SK-N-SH (cell line): ENCODE measurements at regions not wholly inside any gene's neighbourhood (a gene's known extent, or its start where the extent isn't known, plus 50 kb on each side); places are given as distances from the start of the nearest gene placed in this dataset.

Source experiments
- CTCF ChIA-PET: fragments of 300-600, 350-600 bp; formaldehyde crosslinking; extraction: SDS; loops from one replicate; lab custom pipeline; 2021; lab: Yijun Ruan, JAX
- POLR2A ChIA-PET: fragments of 350-600 bp; sonication (Branson Sonifier 250); formaldehyde crosslinking; extraction: SDS; loops from one replicate; lab custom pipeline; 2020; ENCODE audit warnings: antibody characterized with exemption, inconsistent platforms; lab: Yijun Ruan, JAX
- DNase-seq: peaks from one replicate; pipeline ENCODE4 v3.0.0; 2012
- H2AFZ ChIP-seq: fragments of 200-600 bp; sonication (generic); 2 replicates; pipeline ENCODE4 v1.8.1; 2016; ENCODE audit warnings: antibody characterized with exemption, mild to moderate bottlenecking, low read depth
- H3F3A ChIP-seq: fragments of 200-600 bp; sonication (generic); replicated peaks from 2 replicates; pipeline ENCODE3; 2016; ENCODE audit warnings: antibody characterized with exemption, mild to moderate bottlenecking; ENCODE audit not compliant: insufficient read depth
- H3K27ac ChIP-seq, 2 experiments: fragments of 200-500 bp in 1 of 2; fragments of 200-600 bp in 1 of 2; sonication (Bioruptor generic) in 1 of 2; sonication (generic), shearing (Covaris generic) in 1 of 2; 2 replicates each; pipeline versions ENCODE4 v1.5.1 to v1.6.1; 2014 to 2016; ENCODE audit warnings: low read depth in 2 of 2, inconsistent platforms in 1 of 2, low read length in 1 of 2, mild to moderate bottlenecking in 1 of 2, mixed read lengths in 1 of 2
- H3K27me3 ChIP-seq: fragments of 200-600 bp; sonication (generic), shearing (Covaris generic); 2 replicates; pipeline ENCODE4 v1.6.1; 2016; ENCODE audit warnings: mixed run types; ENCODE audit not compliant: insufficient read depth
- H3K36me3 ChIP-seq, 2 experiments: fragments of 200-500 bp in 1 of 2; fragments of 200-600 bp in 1 of 2; sonication (Bioruptor generic) in 1 of 2; sonication (generic) in 1 of 2; replicated peaks in 1 of 2; 2 replicates each; pipeline versions ENCODE3 to v1.5.1; 2014 to 2016; ENCODE audit warnings: low read length in 1 of 2, mild to moderate bottlenecking in 1 of 2; ENCODE audit not compliant: insufficient read depth in 2 of 2, control insufficient read depth in 1 of 2
- H3K4me1 ChIP-seq, 2 experiments: fragments of 200-500 bp in 1 of 2; fragments of 200-600 bp in 1 of 2; sonication (Bioruptor generic) in 1 of 2; sonication (generic), shearing (Covaris generic) in 1 of 2; 2 replicates each; pipeline versions ENCODE4 v1.5.1 to v1.6.1; 2014 to 2016; ENCODE audit warnings: low read depth in 1 of 2, low read length in 1 of 2, mixed run types in 1 of 2; ENCODE audit not compliant: insufficient read depth in 2 of 2, control insufficient read depth in 1 of 2
- H3K4me2 ChIP-seq: fragments of 200-600 bp; sonication (generic), shearing (Covaris generic); 2 replicates; pipeline ENCODE4 v1.6.1; 2017; ENCODE audit warnings: mixed run types
- H3K4me3 ChIP-seq, 2 experiments: fragments of 200-500 bp in 1 of 2; fragments of 200-600 bp in 1 of 2; sonication (Bioruptor generic) in 1 of 2; sonication (generic), shearing (Covaris generic) in 1 of 2; 2 replicates each; pipeline versions ENCODE4 v1.5.1 to v1.8.1; 2014 to 2016; ENCODE audit warnings: low read depth in 2 of 2, inconsistent platforms in 1 of 2, low read length in 1 of 2, mild to moderate bottlenecking in 1 of 2, mixed read lengths in 1 of 2, moderate library complexity in 1 of 2
- H3K79me2 ChIP-seq: fragments of 200-600 bp; sonication (generic); 2 replicates; pipeline ENCODE4 v1.8.1; 2017; ENCODE audit warnings: mild to moderate bottlenecking; ENCODE audit not compliant: insufficient read depth
- H3K9ac ChIP-seq: fragments of 200-600 bp; sonication (generic); 2 replicates; pipeline ENCODE4 v1.6.1; 2017; ENCODE audit warnings: mixed run types
- H3K9me2 ChIP-seq: fragments of 200-600 bp; sonication (generic); 2 replicates; pipeline ENCODE4 v1.6.1; 2017; ENCODE audit warnings: mixed run types
- H3K9me3 ChIP-seq: fragments of 200-600 bp; sonication (generic); 2 replicates; pipeline ENCODE4 v1.6.1; 2017; ENCODE audit warnings: mixed run types, mild to moderate bottlenecking, moderate library complexity
- H4K20me1 ChIP-seq: fragments of 200-600 bp; sonication (generic); 2 replicates; pipeline ENCODE4 v1.6.1; 2017; ENCODE audit warnings: mild to moderate bottlenecking, mixed run types; ENCODE audit not compliant: insufficient read depth
- IRF3 ChIP-seq: fragments of 150-350 bp; IDR thresholded peaks from 2 replicates; pipeline ENCODE4 v1.6.1; 2016; ENCODE audit warnings: mild to moderate bottlenecking, low read depth, low read length
- NFIC ChIP-seq: IDR thresholded peaks from 2 replicates; pipeline ENCODE4 v1.4.0; 2012; ENCODE audit warnings: borderline replicate concordance
- REST ChIP-seq: IDR thresholded peaks from 2 replicates; pipeline ENCODE4 v1.6.1; 2012; ENCODE audit warnings: mild to moderate bottlenecking, low read depth, low read length, moderate library complexity
- WGBS: methylation state at CpG from one replicate; pipeline ENCODE4 v1.1.6; 2017; ENCODE audit warnings: low lambda C conversion rate; 5-methylcytosine and 5-hydroxymethylcytosine counted together

- Histone ChIP-seq H3K9ac (no peak overlapping the region), H3F3A (no peaks in the 10 kb centered on the region), H4K20me1 (no peaks in the 10 kb centered on the region), H3K79me2 (no peaks in the 10 kb centered on the region), H3K9me3 (0 out of 2 replicates have a peak, but pooled peaks cover 2% of the 10 kb centered on the region), H3K4me3 (no peak overlapping the region), H3K27ac (no peak overlapping the region), H3K4me1 (no peaks in the 10 kb centered on the region), H3K9me2 (no peaks in the 10 kb centered on the region), H3K36me3 (no peaks in the 10 kb centered on the region), H3K4me2 (no peak overlapping the region), H2AFZ (no peak overlapping the region), H3K27me3 (no peaks in the 10 kb centered on the region)
- ChIA-PET POLR2A (no interaction called here), CTCF (no interaction called here)
- 12% methylated on average over 3 of the region's 3 CpGs for WGBS
- no peak for TF ChIP-seq IRF3
- DNase-seq = no peak
These were observed 389.1 kb downstream of the XPNPEP1 start for GRCh38 chr10:109534193-109534592.

GRCh38 chr10:109529258-109529657 is 394.1 kb downstream of the XPNPEP1 start:
- POLR2A ChIA-PET = no interaction called here
- Histone ChIP-seq H4K20me1 (no peaks in the 10 kb centered on the region), H3K9ac (no peak overlapping the region), H3K27me3 (no peaks in the 10 kb centered on the region), H3K36me3 (no peaks in the 10 kb centered on the region), H3K9me3 (0 out of 2 replicates have a peak, but pooled peaks cover 6% of the 10 kb centered on the region), H3K4me1 (no peaks in the 10 kb centered on the region), H3K9me2 (no peaks in the 10 kb centered on the region), H3F3A (no peaks in the 10 kb centered on the region), H2AFZ (no peak overlapping the region), H3K4me3 (no peak overlapping the region), H3K79me2 (no peaks in the 10 kb centered on the region)
- no peak for TF ChIP-seq REST
- TF ChIP-seq, all 33 proteins: peak for 0
- H3K27ac ChIP-seq = no peak overlapping the region
- no peak overlapping the region for H3K4me2 ChIP-seq
- DNase-seq = no peak
- CTCF ChIA-PET = no interaction called here

- Histone ChIP-seq H3K4me2 (no peak overlapping the region), H3K9ac (no peak overlapping the region), H3K79me2 (no peaks in the 10 kb centered on the region), H3K4me1 (no peaks in the 10 kb centered on the region), H3K9me3 (0 out of 2 replicates have a peak, but pooled peaks cover 3% of the 10 kb centered on the region), H3K9me2 (no peaks in the 10 kb centered on the region), H3K27ac (no peak overlapping the region), H3F3A (no peaks in the 10 kb centered on the region), H3K36me3 (no peaks in the 10 kb centered on the region), H3K4me3 (no peak overlapping the region), H4K20me1 (no peaks in the 10 kb centered on the region), H2AFZ (no peak overlapping the region), H3K27me3 (no peaks in the 10 kb centered on the region)
- ChIA-PET POLR2A (interaction anchor here (0.6 kb wide), 1 partner anchor 14 kb away, joined by 3 read pairs; no protein-coding TSS in a partner anchor), CTCF (no interaction called here)
- no peak for TF ChIP-seq NFIC
- WGBS = 8% methylated on average over 4 of the region's 4 CpGs
- no peak for DNase-seq
These were observed 405.6 kb downstream of the XPNPEP1 start for GRCh38 chr10:109517748-109518147.
